IPS DF 4.7 (cell line): ENCODE measurements at regions not wholly inside any gene's neighbourhood (a gene's known extent, or its start where the extent isn't known, plus 50 kb on each side); places are given as distances from the start of the nearest gene placed in this dataset.

Source experiments
- DNase-seq: peaks from one replicate; pipeline ENCODE4 v3.0.0-alpha.2; 2013; ENCODE audit warnings: low spot score; ENCODE audit errors: extremely low read depth

DNA sequence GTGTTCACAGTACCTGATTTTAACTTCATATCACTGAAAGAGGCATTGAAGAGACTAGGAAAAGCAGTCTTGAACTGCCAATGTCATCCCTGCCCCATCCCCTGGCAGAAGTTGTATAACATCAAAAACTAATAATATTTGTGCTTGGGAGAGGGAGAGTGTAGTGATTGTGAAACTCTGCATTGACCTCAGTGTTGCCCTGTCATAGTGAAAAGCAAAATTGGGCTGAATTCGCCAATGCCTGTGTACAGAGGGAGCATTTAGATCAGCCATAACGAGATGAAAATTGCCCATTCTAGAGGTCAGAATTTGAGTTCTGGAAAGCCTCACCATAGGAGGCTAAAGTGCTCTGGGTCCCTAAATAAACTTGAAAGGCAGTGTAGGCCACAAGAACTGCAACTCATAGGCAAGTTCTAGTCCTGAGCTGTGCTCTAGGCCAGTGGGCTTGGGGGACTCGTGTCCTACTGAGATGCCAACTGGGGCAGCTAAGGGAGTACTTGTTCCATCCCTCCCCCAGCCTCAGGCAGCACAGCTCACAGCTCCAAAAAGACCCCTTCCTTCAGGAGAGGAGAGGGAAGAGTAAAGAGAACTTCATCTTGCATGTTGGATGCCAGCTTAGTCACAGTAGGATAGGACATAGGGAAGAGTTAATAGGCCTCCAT, 855.6 kb downstream of the TSN start:
- no peak for DNase-seq

DNA sequence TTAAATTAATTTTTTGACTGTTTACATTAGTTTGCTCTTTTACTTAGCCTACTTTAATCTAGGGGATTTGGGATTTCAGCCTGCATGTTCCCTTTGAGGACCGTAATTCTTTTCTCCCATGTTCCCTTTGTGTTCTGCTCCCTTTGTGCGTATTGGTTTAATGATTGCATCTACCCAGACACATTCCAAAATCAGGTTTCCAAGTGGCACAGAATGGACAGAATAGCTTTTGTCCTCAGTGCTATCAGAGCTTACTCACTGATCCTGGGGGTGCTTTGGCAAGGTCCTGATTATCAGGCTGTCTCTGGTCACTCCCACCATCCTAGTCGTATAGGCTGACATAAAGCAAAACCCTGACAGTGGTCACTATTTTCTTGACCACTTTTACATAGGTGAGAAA, 867.5 kb downstream of the TSN start:
- DNase-seq, result no peak

DNA sequence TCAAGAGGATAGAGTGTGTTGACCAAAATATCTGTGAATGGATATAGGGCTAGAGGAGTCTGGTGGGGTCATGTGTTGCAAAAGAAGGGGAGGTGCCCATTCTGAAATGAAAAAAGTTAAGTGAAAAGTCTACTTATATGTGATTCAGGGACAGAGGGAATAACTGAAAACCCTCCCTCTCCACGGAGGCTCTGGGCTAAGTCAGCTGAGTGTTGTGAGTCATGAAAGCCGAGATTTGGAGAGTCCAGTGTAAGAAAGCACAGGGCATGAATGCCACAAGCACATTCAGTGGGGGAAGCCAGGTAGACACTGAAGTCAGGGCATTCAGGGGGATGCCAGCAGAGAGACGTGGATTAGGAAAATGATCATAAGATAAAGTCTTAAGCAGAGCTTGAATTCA, 871.9 kb downstream of the TSN start:
- DNase-seq, result no peak

DNA sequence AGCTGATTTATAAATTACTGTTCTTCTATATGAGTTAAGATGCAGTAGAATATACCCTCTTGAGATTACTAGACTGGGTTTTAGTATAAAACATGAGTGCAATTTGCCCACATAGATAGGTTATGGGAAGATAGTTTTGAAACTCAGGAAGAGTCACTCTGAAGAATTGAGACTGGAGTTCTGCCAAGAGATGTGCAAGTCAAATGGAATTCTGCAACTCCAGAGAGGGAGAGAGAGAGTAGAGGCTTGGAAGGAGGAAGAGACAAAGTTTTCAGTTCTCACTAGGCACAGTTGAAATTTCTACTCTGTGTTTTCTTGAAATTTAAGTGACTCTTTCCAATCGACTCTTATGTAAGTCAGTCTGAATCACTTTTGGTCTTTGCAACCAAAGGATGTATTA, 878.8 kb downstream of the TSN start:
- no peak for DNase-seq

DNA sequence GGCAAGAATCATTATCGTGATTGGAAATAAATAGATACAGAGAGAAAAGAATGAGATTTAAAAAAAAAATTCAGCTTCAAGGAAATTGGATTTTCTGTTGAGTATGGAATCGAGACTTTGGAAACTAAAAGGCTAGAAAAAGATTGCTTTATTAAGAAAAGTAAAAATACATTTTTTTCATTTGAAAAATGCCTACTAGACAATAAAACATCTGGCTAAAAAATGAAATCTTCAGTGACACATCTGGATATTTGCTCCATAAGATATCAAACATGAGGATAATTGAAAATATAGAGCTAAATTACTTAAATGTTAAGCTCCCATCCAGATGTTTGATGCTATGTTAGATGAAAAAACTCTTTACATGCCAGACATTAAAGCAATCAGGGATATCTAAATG, 879.5 kb downstream of the TSN start:
- DNase-seq, result no peak

DNA sequence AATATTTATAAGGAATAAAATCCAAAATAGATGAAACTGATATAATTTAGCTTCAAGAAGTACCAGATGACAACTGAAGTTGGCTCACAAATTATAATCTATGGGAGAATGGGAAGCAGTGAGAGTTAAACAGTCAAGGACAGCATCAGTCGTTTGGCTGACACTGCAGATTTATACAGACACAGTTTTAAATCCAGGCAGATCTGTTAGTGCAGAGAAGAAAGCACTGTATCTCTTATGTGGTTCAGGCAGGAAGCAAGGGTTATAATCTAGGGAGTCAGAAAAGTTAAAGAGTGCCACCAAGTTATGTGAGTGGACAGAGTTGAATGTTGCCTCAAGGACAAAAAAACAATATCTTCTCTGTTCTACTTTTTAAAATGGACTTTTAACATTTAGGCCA, 880.2 kb downstream of the TSN start:
- DNase-seq, result no peak

DNA sequence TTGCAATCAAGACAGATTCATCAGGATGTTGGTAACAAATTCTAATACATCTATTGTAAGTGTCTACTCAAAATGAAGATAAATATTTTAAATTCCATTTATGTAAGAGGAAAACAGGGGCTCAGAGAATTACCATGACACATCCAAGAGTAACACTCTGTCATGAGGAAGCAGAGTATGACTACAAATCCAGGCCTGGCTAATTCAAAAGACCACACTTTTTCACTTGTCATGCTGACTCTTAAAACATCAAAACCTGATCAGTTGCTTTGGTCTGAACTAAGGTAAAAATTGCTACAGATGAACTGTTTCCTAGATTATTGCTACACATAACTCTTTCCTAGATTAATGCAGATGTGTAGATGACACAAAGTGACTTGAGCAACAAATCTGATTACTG, 880.6 kb downstream of the TSN start:
- no peak for DNase-seq

DNA sequence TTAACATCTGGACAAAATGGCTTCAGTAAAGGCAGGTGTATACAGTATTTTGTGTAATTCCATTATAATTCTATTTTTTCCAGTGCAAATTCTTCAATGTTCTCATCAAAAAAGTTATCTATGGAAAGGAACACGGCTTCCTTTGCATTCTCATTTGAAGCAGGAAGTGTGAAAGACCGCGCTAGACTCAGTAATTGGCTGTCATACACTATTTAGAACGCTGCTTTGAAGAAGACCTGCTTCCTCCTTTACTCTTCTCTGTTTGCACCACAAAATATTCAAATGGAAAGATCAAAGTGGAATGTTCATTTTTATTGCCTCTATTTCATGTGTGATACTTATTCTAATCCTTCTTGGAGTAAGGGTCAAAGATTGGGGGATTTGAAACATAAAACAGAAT, 883.7 kb downstream of the TSN start:
- no peak for DNase-seq

DNA sequence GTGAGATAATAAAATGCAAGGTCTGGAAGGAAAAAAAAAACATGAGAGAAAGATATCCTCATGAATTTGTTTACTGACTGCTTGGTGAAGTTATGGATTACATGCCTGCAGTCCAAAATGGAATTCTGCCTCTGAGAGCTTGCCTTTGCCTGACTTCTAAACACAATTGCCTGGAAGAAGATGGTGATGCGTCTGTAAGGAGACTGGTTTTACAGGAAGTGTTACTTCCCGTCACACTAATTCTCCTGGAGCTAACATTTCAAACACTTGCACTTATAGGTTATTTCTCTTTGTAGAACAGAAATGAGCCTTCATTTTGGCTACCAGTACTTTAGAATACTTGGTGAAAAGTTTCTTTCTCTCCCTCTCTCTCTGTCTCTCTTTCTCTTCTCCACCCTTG, 884.3 kb downstream of the TSN start:
- DNase-seq, result no peak

DNA sequence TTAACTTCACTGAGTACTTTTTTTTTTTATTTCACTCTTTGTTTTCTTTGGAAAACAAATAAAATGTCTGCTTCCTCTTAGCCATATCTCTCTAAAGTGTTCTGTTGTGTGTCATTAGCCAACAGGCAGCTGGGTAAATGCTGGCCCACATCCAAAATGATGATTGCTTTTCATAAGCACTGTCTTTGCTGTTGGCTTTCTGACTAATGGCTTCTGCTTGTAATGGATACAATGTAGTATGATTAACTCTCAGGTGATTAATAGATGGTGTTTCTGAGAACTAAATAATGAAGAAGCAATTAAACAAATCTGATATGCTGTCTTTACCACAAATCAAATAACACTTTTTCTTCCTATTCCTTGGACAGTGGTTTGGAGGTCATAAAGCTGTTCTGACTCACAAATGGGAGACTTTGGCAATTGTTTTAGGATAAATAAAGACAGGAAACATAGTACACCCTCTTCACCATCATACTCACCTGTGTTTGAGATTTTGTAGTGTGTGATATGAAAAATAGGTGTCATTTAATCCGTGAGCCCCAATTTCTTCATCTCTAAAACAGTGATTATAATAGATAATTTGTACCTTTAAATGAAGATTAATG, 888.4 kb downstream of the TSN start:
- DNase-seq, result no peak

DNA sequence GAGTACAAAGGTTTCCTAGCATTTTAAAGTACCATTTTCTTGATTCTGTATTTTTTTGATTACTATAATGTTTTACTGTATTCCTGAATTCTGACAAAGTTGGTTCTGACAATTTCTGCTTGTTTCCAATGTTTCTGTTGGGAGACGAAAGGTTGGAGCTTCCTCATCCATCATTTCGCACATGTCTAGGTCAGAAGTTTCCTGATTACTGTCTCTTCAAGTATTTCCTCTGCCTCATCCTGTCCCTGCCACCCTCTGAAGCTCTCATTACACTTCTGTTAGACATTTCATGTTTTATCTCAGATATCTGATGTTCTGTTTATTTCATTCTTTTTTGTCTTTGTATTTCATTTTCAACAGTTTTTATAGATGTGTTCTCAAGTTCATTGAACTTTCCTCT, 895.8 kb downstream of the TSN start:
- DNase-seq, result no peak

DNA sequence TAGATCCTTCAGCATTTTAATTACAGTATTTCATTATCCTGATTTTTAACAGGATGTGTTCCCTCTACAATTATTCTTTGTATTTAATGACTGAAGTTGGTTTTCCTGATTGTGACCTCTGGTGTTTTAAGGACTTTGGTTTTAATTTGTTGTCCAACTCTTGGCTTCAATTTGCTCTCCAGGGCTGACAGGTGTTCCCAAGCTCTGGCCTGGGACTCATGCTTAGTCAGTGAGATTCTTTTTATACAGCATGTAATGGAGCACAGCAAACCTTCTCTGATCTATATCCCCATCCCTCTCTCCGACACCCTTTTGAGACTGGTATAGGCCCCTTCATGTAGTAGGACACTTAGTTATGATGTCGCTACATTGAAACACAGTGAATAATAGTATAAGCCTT, 896.3 kb downstream of the TSN start:
- DNase-seq, result no peak

DNA sequence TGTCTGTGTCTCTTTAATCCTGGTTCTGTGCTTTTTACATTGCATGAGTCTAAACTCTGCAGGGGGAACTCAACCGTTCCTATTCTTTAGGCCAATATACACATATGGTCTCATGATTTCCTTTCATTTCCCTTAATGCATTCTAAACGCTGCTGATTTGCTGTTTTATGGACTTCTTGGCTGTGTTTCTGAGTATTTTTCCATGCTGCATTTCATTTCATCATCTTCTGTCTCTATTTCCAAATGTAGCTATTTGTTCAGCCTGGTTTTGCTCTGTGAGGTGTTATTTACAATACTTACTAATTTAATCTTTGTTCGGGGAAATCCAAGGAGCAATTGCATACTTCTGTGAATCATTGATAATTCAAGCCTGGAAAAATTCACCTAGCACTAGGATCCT, 897.2 kb downstream of the TSN start:
- DNase-seq, result no peak

DNA sequence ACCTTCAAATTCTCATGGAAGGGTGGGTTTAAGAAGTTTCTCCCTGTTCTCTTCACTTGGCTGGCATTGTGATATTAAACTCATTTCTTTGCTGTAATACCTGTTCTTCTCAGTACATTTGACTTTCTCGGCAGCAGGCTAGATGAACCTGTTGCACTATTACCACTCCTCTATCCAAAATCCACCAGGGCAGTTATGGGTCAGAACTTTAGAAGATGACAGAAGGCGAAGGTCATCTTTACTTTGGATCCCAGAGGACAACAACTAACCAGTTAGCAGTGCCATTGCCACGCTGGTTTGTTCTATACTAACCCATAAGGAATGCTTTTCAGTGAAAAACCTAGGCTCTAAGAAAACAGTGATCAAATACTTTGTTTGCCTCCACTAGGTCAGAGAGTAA, 901.0 kb downstream of the TSN start:
- no peak for DNase-seq

DNA sequence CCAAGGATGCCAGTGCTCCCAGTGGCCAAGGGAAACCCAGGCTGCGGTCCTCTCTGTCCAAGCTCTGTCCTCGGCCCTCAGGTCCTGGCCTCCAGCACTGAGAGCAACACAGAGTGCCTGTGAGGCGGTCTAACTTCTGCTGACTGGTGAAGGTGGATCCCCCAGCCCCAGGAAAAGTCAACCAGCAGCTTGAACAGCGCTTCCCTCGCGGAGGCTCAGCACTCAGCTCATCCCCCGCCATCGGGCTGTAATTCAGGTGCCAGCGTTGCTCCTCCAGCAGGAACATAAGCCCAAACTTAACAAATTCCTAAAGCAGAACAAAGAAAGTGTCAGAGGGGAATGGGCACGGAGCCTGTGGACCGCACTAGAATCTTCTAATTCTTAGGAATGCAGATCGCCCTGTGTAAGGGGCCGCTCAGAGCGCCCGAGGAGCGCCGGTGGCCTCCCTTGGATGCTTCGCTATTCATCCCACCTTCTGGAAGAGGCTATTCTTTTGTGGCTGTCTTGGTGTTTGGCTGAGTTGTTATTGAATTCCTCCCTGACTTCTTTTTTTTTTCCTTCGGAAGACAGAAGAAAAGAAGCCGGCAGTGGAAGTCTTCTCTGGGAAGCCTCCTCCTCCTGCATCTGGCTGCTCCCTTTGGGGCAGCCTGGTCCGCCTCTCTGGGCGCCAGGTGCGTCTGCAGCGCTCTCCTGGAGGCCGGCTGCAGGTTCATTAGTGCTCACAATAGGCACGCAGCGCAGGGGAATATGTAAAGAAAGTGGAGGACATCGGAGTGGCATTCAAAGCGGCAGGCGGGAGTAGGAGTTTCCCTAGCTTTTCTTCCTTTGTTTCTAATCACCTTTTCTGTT, 905.6 kb downstream of the TSN start:
- DNase-seq, result no peak

DNA sequence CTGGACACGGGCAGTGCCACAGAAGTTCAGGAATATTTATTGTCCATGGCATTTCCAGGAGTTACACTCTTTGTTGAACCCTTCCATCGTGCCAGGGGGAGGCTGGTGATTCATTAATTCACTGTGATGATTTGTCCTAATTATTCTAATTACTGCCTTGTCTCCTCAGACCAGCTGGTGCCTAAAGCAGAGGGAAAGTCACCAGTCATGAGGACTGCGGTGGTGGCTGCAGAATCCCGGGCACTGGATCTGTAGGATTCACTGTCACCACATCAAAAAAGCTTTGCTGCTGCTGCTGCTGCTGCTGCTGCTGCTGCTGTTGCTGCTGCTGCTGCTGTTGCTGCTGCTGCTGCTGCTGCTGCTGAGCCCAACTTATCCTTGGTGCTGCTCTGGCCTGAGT, 908.2 kb downstream of the TSN start:
- no peak for DNase-seq

DNA sequence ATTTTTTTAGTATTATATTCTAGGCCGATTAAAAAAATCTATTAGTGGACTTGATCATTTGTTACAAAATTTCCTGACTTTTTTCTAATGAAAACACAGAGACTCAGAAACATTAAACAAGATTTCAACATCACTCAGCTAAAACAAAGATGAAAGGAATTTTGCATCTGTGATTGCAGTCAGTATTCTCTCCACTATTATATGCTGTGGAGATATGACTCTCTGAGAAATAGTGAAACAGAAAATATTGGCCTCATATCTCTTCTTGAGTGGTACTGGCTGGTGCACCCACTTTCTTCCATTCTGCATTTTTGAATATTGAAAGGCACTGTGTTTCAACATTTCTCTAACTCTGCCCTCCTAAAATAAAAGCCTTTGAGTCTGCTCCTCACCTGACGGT, 914.2 kb downstream of the TSN start:
- DNase-seq, result no peak

DNA sequence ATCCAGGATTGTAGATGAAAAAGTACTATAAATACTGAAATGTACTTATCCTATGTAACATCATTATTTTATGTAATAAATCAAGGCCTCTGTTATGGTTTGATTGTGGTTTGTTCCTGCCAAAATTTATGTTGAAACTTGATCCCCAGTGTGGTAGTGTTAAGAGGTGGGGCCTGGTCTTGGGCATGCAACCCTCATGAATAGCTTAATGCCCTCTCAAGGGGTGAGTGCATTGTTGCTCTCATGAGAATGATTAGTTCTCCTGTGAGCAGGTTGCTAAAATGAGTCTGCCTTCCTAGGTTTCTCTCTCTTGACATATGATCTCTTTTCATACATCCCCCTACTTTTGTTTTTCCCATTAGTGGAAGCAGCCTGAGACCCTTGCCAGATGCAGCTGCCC, 915.4 kb downstream of the TSN start:
- DNase-seq, result no peak

DNA sequence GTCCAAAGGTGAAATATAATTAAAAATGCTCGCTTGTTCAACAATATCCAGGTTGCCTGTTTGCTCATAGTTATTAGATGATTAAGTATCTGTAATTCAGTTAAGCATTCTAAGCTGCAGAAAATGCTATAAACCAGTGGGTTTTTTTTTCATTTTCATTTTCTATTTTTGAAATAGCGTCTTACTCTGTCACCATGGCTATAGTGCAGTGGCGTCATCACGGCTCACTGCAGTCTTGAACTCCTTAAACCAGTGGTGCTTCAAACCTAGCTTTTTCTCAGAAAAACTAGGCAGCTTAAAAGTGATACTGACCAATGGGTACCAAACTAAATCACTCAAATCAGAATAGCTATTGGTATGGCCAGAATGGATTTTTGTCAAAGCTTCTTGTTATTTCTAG, 925.2 kb downstream of the TSN start:
- DNase-seq, result no peak

DNA sequence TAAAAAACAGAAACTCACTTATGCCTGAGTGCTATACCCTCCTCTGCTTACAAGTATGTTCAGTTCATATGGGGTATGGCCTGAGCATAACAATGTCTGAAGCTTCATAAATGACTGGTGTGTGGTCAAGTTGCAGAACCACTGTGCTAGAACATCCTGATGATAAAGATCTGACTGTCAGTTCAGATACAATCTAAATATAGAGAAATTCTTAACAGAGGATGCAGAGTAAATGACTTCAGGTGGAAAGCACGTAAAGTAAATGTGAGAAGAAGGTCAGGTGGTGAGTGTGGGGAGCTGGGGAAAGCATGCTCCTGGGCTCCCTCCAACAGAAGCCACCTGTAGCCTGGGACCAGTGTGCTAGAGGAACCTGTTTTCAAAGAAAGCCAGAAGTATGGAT, 926.2 kb downstream of the TSN start:
- DNase-seq, result no peak

DNA sequence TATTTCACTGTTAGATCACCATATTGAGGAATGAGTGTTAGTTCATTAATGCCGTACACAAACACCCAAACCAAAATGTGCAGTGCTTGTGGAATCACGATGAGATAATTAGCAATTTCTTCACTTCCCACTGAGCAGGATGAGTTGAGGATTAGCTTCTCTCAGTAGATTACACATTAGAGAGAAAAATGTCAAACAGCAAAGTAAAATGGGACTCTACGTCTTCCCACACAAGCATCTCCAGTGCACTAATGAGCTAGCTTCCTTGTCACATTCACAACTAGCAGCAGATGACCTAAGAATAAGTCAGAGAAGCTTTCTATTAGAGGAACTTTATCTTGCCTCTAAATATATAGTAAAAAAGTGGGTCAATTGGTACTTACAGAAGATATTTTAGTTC, 926.9 kb downstream of the TSN start:
- no peak for DNase-seq

DNA sequence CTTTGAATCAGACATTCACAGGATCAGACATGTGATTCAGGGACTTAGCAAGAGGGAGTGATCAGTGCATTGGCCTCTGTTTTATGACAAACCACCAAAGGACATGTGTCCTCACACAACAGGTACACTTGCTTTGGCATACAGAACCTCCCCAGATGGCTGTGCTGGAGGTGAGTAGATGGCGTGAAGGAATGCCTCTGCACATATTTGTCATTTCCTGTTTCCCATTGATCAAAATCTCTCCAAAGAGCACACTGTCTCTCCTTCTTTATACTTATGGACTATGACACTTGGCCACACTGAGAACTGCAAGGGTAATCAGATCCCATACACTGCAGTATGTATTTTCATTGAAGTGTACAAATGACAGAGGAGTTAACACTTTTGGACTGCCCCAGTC, 927.6 kb downstream of the TSN start:
- DNase-seq, result no peak
